ENCODE measurements at regions not wholly inside any gene's neighbourhood (a gene's known extent, or its start where the extent isn't known, plus 50 kb on each side); places are given as distances from the start of the nearest gene placed in this dataset.

DNA sequence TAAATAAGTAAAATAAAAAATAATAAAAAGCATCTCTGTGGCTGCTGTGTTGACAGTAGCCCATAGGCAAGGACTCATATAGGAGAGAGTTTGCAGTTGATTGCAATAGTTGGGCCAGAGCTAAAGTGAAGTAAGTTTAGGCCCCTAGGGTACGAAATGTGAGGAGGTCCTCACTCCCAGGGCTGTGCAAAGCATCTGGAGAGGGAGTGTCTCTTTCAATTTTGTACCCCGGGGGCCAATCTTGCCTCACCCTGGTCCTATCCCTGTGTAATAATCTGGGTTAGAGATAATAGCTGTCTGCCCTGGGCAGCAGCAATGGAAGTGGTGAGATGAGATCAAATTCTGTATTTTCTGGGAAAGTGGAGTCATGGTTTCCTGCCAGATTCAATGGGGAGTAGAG, 365.7 kb downstream of the GATA3 start:
- FAIRE-seq (no peak), DNase-seq (ENCODE audit: low read depth, low spot score) (no peak), ATAC-seq (no peak)
- SMC1A ChIA-PET (ENCODE audit: uncharacterized antibody, unreplicated experiment) = no interaction called here
- Histone ChIP-seq H3K27ac (ENCODE audit: control insufficient read depth, insufficient read depth) (no peak overlapping the region), H3K9me3 (replicated peaks; ENCODE audit: control insufficient read depth, insufficient read depth, low read length) (no peaks in the 10 kb centered on the region), H3K4me2 (ENCODE audit: control insufficient read depth, insufficient read depth) (no peak overlapping the region), H3K9ac (ENCODE audit: control insufficient read depth, insufficient read depth, low read length) (no peak overlapping the region), H3K27me3 (replicated peaks in 1 of 2; ENCODE audit: control insufficient read depth in 2 of 2, insufficient read depth in 2 of 2, low read length in 1 of 2) (no peaks in the 10 kb centered on the region), H3K4me1 (ENCODE audit: control insufficient read depth, insufficient read depth, low read length) (no peaks in the 10 kb centered on the region), H2AFZ (ENCODE audit: control insufficient read depth, low read depth, low read length) (no peak overlapping the region), H3K36me3 (ENCODE audit: control insufficient read depth in 2 of 2, insufficient read depth in 2 of 2, low read length in 1 of 2) (no peaks in the 10 kb centered on the region), H3K79me2 (ENCODE audit: control insufficient read depth, insufficient read depth, low read length) (no peaks in the 10 kb centered on the region), H3K4me3 (no peak overlapping the region), H4K20me1 (ENCODE audit: control insufficient read depth, insufficient read depth) (no peaks in the 10 kb centered on the region)
- intact Hi-C loops (cut with micrococcal nuclease; ENCODE audit: unreplicated experiment) = no loop called here
- CTCF ChIA-PET = no interaction called here
- 44% methylated on average over 2 of the region's 2 CpGs for WGBS (ENCODE audit: insufficient coverage, insufficient replicate concordance, low lambda C conversion rate, missing lambda C conversion rate)
- POLR2A ChIA-PET = no interaction called here
- in situ Hi-C loops (cut with MboI) = no loop called here
- RAD21 ChIA-PET (ENCODE audit: unreplicated experiment) = no interaction called here
- BruUV-seq (replicated peaks) = no TSS peak
- TF ChIP-seq ESRRA (IDR thresholded peaks at IDR 0.05; ENCODE audit: low read length) (no peak), BACH1 (IDR thresholded peaks at IDR 0.05; ENCODE audit: borderline replicate concordance) (no peak), SP1 (IDR thresholded peaks at IDR 0.05; ENCODE audit: low read depth, low read length) (no peak), SMARCA5 (IDR thresholded peaks at IDR 0.05) (no peak), FOXM1 (IDR thresholded peaks at IDR 0.05; ENCODE audit: low read depth, low read length) (no peak), WRNIP1 (IDR thresholded peaks at IDR 0.05; ENCODE audit: borderline replicate concordance, low read depth, low read length) (no peak), SREBF2 (IDR thresholded peaks at IDR 0.05; ENCODE audit: low read length) (no peak), MTA2 (IDR thresholded peaks at IDR 0.05; ENCODE audit: low read depth) (no peak), LARP7 (IDR thresholded peaks at IDR 0.05) (no peak), BCL11A (IDR thresholded peaks at IDR 0.05; ENCODE audit: low read depth, low read length) (no peak), POLR2A (IDR thresholded peaks at IDR 0.05; ENCODE audit: low read depth, low read length) (no peak), RFX5 (IDR thresholded peaks at IDR 0.05; ENCODE audit: low read depth, low read length) (no peak), HDAC2 (IDR thresholded peaks at IDR 0.05) (no peak), ZZZ3 (IDR thresholded peaks at IDR 0.05; ENCODE audit: control insufficient read depth, insufficient read length, low read depth) (no peak), SPI1 (IDR thresholded peaks at IDR 0.05; ENCODE audit: borderline replicate concordance, insufficient read depth, low read depth, low read length) (no peak), CBX3 (IDR thresholded peaks at IDR 0.05; ENCODE audit: borderline replicate concordance, low read depth) (no peak), TARDBP (IDR thresholded peaks at IDR 0.05; ENCODE audit: borderline replicate concordance) (no peak), HCFC1 (IDR thresholded peaks at IDR 0.05; ENCODE audit: low read length) (no peak)
- TF ChIP-seq, protein P1, sequence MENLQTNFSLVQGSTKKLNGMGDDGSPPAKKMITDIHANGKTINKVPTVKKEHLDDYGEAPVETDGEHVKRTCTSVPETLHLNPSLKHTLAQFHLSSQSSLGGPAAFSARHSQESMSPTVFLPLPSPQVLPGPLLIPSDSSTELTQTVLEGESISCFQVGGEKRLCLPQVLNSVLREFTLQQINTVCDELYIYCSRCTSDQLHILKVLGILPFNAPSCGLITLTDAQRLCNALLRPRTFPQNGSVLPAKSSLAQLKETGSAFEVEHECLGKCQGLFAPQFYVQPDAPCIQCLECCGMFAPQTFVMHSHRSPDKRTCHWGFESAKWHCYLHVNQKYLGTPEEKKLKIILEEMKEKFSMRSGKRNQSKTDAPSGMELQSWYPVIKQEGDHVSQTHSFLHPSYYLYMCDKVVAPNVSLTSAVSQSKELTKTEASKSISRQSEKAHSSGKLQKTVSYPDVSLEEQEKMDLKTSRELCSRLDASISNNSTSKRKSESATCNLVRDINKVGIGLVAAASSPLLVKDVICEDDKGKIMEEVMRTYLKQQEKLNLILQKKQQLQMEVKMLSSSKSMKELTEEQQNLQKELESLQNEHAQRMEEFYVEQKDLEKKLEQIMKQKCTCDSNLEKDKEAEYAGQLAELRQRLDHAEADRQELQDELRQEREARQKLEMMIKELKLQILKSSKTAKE (IDR thresholded peaks at IDR 0.05; ENCODE audit: low read depth, poor library complexity, severe bottlenecking) = no peak
